ENCODE measurements at regions not wholly inside any gene's neighbourhood (a gene's known extent, or its start where the extent isn't known, plus 50 kb on each side); places are given as distances from the start of the nearest gene placed in this dataset.

- DNase-seq: peak in 1 of 2 experiments; percentile 6
Observed at GRCh38 chr2:12176623-12177454, 430.4 kb downstream of the LPIN1 start.

- no peak for DNase-seq
Observed at GRCh38 chr2:12177455-12178288, 431.2 kb downstream of the LPIN1 start.

GRCh38 chr2:12178289-12179080 lies 432.1 kb downstream of the LPIN1 start:
- no peak for DNase-seq

DNA sequence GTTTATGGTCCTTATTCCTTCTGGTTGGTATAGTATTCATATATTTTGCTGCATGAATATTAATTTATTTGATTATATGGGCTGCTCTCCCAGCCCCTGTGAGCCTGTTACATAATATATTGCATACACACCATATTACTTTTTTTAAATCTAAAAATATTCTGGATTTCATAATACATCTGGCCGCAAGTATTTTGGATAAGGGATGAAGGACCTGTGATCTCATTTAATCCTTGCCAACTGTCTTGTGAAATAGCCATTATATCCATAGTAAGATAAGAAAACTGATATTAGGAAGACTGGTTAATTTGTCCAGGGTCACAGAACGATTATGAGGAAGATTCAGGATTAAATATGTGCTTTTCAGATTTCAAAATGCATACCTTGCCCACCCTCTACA lies 433.6 kb downstream of the LPIN1 start:
- no peak for DNase-seq

DNA sequence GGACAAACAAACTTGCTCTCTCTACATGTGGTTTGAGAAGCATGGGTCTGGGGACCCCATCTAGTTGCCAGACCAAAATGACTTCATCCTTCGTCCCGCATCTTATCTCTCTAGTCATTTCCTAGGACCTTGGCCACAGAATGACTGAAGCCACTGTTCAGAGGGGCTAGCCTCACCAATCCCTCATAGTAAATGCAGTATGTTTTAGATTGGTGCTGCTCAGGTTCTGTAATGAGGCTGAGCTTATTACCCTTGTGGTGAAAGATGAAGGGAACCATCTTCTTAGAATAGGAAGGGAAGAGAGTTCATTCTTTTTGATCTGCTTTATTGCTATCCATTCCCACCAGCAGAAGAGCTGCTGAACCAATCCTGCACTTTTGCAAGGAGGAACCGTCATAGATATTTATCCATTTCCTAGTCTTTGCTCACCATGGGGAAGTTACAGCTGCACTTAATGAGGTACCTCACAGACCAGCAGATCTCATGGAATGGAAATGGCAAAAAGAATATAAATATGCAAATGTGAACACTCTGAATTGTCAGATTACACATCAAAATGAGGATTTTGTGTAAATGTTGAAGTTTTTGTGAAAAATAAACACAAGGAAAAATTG lies 436.7 kb downstream of the LPIN1 start:
- no peak for DNase-seq

DNA sequence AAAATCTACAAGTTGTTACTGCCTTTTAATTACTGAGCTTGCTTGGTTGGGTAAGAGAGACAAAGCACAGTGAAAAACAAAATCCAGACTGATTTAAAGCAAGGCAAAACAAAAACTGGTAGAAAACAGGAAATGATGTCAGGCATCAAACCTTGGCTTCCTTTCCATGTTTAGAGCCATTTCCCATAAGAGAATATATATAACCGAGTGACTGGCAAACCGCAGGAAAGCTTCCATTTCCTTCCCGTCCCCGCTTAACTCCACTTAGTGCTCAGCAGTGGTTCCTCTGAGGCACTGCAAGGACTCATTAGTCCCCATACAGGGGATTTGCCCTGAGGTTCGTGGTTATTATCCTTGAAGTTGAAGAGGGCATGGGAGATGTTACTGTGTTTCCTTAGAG lies 446.3 kb downstream of the LPIN1 start:
- no peak for DNase-seq

DNA sequence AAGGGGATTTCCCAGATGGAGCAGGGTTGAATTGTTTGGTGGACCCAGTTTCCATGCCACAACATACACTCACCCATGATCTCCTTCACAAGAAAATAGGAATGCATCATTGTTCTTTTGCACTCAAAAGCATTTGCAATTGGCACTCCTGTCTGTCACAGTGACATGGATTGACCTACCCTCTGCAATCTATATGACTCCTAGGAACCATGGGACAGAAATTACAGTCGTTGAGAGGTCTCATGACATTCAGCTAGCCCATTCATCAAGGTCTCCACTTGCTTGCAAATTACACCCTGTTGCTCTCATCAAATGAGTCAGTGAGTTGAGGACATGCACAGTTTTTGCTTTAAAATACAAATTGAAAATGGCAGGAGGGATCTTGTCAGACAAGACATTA lies 448.5 kb downstream of the LPIN1 start:
- DNase-seq: no peak

DNA sequence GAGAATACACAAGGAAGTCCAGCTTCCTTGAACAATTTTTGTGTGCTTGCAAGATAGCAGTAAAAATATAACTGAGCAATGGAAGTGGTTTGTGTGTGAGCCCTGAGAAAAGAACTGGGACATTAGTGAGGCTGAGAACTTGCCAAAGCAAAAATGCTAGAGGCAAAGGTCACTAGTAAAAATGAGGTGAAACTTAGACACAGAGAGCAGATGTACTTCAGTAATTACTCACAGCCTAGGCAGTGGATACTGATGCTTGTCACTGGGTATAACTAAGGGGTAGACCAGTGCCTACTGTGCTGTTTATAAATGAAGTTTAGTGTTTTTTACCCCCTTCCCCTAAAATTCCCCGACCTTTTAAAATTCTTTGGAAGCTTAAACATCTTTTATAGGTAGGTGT lies 450.1 kb downstream of the LPIN1 start:
- no peak for DNase-seq

- DNase-seq: no peak
Observed at GRCh38 chr2:12197133-12197532, 450.7 kb downstream of the LPIN1 start.

- peak in 1 of 2 experiments; percentile 6 for DNase-seq
Observed at GRCh38 chr2:12199491-12200211, 453.2 kb downstream of the LPIN1 start.

GRCh38 chr2:12201369-12201768 lies 454.9 kb downstream of the LPIN1 start:
- no peak for DNase-seq

DNA sequence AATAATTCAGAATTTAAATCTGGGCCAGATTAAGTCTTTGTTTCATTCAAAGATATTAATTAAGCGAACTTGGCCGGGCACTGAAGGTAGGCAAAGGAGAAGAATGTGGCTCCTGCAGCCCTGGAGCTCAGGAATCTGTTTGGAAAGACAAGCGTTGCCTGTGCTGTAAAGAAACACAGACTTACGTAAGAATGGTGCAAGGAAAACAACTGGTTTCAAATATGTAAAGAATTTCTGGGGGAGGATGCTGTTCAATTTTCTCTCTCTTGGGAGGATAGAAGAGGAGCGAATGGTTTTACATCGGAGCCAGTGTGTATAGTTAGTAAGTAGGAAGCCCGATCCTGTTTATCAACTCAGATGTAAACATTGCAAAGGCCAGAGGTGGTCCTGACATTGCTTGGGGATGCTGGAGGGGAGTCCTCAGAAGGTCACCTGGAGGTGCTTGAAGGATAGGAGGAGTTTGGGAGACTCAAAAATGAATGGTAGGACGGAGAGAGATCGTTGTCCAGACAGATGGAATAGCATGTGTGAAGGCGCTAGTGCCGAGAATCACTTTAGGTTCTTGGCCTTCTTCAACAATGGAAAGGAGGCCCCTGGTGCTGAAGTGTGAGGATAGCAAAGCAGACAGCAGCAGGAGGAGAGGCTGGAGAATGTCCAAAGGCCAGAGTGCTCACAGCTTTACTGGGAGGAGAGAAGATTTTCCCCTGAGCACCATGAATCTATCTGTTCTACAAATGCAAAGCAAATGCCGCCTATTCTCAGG lies 456.1 kb downstream of the LPIN1 start:
- DNase-seq: no peak

DNA sequence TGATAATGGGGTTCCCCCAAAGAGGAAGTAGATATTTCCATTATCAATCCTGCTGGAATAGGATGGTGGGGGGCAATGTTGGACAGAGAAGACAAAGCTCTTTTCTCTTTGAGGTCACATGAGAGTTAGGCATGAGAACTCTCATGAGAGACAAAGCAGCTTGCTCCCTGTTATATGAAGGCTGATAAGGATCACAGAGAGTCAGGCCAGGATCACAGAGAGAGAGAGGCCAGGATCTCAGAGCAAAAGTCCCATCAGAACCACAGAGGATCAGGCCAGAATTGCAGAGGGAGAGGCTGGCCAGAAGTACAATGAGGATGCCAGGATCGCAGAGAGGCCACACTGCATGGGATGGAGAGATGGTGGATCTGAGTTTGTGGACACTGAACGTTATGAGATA lies 457.1 kb downstream of the LPIN1 start:
- no peak for DNase-seq

DNA sequence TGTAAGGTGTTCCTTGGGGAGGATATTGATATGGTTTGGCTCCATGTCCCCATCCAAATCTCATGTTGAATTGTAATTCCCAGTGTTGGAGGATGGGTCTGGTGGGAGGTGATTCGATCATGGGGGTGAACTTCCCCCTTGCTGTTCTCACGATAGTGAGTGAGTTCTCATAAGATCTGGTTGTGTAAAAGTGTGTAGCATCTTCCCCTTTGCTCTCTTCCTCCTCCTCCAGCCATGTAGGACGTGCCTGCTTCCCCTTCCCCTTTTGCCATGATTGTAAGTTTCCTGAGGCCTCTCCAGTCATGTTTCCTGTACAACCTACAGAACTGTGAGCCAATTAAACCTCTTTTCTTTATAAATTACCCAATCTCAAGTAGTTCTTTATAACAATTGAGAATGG lies 458.7 kb downstream of the LPIN1 start:
- no peak for DNase-seq

DNA sequence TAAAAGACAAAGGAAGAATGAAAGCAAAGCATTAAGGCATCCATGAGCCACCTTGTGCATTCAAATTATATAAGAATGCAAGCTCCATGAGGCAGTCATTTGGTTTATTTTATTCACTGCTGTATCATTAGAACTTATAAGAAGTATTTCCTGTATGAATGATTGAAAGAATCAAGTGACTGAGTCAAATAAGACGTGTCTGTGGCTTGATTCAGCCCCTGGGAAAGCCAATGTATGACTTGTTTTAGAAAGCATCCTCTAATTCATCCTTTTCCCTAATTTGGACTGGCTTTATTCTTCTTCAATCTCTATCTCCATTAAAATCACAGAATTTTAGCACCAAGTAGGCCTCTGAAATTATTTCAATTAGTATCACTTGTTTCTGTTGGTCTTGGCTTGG lies 461.1 kb downstream of the LPIN1 start:
- no peak for DNase-seq

- DNase-seq: no peak
Observed at GRCh38 chr2:12210016-12210933, 463.8 kb downstream of the LPIN1 start.

DNA sequence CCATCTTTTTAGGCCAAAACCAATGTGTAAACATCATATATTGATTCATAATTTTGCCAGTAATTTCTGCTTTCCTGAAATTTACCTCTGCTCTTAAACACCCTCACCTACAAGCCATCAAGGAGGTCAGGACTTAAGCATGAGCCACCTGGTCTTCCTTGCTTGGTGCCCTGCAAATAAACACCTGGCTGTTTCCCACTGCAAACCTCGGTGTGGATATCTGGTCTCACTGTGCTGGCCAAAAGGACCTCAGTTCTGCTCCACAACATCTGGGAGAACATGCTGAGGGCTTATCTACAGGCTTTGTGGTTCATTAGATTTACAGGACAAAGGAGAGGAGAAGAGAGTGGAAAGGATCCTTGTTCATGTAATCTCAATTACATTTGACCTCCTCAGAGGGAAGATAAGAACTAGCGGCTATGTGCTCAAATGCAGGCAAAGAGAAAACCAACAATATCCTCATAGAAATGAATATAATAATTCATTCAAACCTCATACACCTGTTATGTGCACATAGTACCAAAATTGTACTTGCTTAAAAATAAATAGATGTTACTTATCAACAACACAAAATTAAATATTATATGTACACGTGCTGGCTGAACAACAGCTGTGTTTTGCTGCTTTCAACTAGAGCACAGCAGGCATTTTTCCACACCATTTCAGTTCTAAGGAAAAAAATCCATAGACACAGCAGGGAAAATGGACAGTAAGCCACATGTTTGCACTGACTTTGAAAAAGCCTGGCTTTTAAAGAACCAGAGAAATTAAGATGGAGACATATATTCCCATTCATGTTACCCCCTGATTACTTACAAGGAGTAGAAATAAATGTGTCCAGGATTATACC lies 465.1 kb downstream of the LPIN1 start:
- no peak for DNase-seq

DNA sequence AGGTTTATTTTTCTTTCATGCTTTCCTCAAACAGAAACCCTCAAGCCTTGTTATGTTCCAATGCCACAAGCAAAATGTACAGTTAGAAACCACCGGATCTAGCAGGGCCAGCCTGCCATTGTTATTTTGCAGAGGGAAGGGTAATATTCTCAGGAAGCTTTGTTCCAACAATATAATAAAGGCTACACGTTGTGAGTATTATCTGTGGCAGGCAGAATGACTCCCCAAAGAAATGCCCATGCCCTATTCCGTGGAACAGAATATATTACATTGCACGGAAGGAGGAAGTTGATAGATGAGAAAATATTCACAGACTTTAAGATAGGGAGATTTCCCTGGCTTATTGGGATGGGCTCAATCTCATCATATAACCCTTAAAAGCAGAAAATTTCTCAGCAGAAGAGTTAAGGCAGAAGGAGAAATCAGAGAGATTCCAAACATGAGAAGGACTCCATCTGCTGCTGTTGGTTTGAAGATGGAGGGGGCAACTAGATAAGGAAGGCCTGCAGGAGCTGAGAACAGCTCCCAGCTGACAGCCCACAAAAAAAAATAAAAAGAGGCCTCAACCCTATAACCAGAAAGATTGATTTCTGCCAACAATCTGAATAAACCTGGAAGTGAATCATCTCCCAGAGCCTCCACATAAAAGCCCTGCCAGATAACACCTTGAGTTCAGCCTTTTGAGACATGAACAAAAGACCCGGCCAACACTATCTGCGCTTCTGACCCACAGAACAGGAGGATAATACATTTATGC lies 466.6 kb downstream of the LPIN1 start:
- DNase-seq: no peak
